Fibroblast of skin of abdomen (primary cell): ENCODE measurements at regions not wholly inside any gene's neighbourhood (a gene's known extent, or its start where the extent isn't known, plus 50 kb on each side); places are given as distances from the start of the nearest gene placed in this dataset.
A peak's percentile ranks its signal among the peaks of the same experiment; 100 is the strongest.

Experiments used
- DNase-seq: peaks from one replicate; pipeline ENCODE4 v3.0.0-alpha.2; 2013

DNA sequence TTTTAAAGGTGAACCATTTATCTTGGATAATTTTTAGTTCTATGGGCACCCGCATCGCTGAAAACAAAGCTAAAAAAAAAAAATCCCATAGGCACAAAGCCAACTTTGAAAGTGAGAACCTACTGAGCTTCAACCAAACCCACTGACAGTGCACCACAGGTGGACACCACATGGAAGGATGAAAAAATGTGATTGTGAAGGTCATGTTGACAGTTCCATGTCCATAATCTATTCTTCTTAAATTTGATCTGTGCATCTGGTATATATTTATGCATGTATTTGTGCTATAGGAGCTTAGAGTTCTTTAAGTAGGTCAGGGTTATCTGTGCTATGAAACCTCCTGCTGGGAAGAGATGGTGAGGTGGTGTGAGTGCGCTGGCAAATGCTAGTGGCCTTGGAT is 374.3 kb downstream of the SPRY1 start:
- DNase-seq = peak; percentile 57

DNA sequence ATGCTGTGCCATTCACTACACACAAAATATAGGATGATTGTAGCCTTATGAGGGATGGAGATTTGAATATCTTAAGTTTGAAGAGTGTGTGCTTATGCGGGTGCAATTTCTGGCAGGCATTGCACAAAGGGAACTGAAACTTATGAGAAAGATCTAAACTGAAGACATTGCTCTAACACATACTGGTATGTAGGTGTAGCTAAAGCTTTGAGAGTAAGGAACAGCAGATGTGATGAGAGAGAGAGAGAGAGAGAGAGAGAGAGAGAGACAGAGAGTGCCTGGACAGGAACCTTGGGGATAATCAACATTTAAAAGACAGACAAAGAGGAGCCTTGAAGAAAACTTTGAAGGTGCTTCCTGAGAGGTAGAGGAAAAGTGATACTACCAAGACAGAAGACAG is 379.7 kb downstream of the SPRY1 start:
- DNase-seq = no peak

DNA sequence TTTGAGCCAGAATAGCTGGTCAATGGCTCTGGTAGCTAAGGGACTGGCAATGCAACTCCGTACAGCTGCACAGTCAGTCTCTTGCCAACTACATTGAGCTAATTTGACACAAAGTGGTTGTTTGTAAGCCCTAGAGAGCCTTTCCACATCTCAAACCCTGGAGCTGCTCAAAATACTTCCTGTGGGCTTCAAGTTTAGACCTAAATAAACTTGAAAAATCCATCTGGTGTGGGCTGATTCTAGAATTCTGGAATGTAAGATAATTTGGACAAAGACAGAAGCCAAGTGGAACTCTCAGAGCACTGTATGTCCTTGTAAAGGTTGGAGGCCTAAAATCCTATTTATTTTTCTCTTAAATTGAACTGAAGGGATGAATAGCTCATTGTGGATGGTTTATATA is 380.8 kb downstream of the SPRY1 start:
- no peak for DNase-seq

DNA sequence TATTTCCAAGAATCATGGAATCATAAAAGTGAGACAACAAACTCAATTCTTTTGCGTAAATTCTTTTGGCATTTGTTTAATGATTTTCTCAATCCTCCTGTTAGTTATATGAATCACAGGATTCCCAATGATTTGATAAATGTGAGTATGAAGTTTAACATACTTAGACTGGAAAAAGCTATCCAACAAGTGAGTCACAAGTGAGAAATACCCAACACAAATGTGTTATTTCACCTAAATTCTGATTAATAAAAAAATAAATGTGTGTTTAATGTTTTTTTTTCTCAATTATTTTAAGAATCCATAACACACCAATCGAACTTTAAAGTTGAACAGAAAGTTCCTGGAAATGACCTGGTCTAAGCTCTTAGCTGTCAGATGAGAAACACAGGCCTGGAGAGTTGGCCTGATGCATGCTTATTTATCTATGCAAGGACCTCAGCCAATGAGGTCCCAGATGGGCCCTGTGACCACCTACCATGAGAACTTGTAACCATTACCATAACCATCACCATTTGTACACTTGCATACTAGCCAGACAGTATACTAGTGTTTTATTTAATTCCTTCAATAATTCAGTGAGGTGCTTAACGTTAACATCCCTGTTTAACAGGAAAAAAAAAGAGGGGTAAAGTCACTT is 386.7 kb downstream of the SPRY1 start:
- peak; percentile 66 for DNase-seq

DNA sequence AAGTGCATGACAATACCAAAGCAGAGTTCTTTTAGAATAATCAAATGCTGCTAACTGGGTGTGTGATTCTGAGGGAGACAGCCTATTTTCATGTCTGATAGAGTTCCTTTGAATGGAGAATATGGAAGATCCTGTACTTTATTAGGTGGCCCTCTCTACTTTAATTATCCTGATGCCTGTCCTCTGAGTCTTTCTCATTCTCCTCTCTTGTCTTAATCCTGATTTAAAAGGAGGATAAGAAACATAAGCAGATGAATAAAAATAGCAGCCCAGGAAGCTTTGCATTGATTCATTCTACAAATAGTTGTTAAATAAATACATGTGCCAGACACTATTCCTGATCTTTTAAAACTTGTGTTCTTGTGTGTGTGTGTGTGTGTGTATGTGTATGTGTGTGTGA is 387.3 kb downstream of the SPRY1 start:
- DNase-seq = peak; percentile 58

DNA sequence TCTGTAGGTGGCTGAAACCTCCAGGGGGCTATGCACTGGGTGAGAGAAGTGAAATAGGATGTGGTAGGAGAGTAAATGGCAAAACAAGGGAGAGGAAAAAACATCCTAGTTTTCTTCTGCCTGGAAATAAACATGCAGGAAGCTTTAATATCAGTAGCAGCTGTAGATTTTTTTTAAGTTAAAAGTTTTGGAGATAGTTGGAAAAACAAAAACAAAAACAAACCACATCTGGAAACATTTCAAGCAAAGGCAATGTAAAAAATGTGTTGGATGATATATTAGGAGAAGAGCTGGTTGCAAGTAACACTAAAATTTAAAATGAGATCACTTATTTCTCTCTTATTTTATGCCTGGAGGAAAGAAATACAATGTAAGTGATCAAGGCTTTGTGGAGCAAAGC is 388.0 kb downstream of the SPRY1 start:
- DNase-seq = no peak

DNA sequence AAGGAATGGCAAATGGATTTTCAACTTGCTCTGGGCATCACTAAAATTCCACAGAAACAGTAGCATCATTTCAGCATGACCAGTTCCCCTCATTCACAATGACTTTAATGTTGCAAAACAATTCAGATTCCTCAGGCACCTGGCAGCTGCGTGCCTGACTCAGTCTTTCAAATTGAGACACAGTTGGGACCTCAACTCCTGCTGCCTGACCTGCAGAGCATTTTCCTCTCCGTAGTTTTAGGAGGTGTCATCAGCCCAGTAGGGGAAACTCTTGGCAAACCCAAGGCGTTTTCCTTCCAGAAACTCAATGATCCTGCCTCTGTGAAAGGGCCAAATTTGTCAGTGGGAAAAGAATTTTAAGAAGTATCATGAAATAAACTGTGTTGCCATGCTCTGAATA is 388.9 kb downstream of the SPRY1 start:
- peak; percentile 80 for DNase-seq

DNA sequence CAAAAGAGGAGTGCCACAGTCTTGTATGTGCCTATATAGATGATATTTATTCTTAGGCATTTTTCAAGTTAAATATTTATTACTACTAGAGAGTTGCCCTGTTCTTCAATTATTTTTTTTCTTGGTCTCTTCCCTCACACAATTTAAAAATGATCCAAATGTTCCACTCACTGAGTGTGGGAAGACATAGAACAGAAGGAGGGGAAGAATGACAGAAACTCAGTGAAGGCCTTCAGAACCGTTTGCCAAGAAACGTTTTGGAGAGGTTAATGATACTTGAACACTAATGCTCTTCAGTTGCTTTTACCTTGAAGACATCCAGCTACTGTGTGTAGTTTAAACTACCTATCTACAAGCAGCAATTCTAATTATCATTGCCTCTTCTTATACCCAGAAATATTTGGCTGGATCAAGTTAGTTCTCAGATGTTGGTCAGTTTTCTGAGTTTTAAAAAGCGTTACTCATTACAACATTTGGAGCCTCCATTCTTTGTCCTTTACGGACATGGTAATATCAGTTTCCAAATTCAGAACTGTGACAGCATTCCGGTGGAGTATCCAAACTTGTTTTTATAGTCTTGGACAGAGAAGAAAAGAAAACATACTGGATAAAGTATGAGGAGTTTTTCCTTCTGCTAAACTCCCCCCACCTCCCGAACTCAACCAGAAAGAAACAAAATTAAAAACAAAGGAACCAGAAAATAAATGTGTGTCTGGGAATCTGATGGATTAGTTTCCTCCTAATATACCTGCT is 389.7 kb downstream of the SPRY1 start:
- DNase-seq = no peak

DNA sequence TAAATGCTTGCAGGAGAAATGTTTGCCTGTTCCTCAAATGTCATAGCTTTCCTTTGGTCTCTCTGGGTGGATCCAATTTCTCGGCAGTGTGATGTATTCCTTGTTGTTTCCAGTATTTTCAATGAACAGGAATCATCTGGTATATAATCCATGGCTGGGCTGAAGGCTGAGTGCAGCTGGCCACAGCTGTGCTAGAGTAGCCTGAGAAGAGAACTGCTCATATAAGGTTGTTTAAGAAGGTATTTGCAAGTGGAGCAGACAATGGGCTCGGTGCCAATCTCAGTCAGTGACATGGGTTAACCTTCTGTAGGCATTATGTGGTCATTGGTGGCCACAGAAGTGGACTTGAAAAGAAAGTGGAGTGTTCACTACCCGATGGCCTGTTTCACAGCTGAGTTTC is 390.3 kb downstream of the SPRY1 start:
- DNase-seq = peak; percentile 52

DNA sequence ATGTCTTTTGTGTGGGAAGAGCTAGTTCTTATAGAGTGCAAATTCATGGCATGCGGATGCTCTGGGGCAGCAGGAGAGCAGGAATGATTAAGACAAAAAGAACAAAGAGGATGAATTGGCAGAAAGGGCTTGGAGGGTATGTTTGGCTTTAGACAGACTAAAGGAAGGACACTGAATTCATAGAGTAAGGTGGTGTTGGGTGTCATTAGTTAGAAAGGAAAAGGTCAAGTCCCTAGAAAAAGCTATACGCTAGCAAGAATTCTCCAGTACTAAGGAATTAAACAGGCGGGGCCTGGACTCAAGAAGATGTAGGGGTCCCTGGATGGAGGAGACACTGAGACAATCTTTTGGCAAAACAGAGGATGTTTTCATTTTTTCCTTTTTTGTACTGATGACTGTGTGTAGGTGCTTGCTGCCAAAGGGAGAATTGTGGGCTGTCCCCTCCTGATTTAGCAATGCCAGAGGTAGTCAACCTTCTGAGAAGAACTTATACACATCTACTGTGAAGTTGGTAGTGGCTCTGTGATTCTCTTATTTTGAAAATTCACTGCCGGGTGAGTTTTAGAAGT is 391.0 kb downstream of the SPRY1 start:
- DNase-seq = no peak

DNA sequence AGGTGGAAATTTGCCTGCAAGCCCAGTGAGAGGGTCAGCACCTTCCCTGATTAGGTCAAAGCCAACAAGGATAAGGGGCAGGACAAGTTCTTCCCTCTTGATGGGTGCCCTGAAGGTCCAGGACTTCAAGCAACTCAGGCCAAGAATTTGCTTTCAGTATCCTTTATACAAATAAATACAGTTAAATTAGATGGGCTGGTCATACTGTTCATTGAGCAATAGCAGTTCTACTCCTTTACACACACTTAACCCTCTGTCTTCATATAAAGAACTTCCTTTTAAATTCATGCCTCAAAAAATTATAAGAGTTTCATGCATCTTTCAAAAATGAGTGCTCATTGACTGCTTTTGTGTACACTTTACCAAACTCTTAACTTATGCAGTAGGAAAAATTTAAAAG is 392.0 kb downstream of the SPRY1 start:
- DNase-seq = no peak

DNA sequence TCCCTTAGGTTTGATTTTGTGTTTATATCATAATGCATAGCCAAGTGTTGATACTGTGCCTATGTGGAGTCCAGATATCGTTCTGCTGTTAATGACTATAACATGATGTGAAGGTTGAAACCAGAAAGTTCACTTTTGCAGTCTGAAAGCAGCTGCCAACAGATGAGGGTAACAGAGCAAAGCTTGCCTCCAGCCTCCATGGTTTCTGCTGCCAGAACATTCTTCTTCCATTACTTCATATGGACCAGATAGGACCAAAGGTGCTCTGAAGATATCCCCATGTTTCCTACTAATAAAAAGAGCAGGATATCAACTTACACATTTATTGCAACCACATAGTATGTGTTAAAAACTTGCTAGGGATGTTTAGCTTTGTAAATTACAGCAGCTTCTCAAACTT is 394.1 kb downstream of the SPRY1 start:
- no peak for DNase-seq

DNA sequence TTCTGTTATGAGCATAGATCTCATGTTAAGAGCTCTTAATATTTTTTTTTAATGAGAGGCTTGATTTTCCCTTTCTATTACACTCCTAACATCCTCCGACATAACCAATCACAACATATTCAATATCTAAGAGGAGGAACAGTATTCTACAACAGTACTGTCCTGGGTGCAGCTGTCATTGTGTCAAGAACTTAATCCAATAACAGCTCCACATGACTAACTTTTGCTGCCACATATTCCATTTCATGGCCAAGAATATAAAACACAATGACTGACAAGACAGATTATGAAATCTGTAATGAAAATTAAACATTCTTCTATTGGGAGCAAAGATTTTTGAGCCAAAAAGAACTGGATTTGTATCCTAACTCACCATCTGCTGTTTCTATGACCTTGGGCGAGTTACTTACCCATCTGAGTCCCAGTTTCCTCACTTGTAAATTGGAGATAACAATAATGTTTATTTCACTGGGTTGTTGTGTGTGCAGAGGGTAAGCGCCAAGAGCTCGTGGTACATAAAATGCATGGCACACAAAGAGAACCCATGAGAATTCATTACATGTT is 405.6 kb downstream of the SPRY1 start:
- no peak for DNase-seq

DNA sequence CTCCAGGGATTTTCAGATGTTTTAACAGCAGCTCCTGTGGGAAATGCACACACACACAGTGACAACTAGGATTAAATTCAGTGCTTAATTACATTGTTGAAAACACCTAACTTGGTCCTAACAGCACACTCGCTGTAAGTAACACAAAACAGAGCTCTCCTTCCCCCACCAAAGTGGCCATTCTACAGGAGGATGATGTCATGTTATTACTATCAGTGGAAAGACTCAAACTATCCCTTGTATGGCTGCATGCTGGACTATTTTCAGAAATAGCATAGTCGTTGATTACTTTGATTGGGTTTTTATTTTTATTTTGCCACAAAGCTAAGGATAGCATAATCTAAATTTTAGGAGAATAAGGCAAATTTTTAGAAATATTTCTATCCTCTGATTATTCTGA is 406.3 kb downstream of the SPRY1 start:
- DNase-seq = no peak

DNA sequence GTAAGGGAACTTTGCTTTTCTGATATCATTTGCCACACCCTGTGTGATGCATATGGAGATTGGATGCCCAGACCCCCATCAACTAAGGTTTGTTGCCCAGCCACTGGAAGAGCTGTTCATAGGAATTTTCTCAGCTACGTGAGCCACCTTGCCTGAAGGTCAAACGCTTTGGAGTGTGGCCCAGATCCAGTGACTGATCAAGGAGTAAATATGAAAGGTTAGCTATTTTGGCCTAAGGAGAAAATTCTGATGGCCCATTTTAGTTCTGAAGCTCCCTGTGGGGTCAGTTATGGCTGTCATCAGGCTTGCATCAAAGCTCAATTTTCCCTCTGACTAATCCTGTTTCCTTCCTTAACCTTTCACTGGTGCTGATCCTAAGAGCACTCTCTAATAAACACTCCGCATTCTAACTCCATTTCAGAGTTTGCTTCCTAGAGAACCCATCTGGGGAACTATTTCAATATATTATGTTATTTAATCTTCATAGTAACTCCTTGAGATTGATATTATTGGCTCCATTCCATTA is 407.7 kb downstream of the SPRY1 start:
- no peak for DNase-seq

DNA sequence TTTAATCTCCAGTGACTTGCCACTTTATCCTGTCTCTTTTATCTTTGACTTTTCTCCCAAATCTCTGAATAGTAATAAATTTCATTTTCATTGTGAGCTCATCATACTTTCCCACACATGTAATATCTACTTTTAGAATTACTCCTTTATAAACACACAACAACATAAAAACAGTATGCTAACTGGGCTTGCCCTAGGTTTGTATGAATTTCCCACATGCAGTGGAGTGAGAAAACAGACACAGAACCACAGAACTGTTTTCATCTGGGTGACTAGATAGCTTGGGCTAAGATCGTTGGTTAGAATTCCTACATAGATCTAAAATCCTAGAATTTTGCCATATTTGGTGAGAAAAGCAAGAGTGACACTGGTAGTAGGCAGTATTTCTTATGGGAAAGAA is 409.5 kb downstream of the SPRY1 start:
- no peak for DNase-seq

DNA sequence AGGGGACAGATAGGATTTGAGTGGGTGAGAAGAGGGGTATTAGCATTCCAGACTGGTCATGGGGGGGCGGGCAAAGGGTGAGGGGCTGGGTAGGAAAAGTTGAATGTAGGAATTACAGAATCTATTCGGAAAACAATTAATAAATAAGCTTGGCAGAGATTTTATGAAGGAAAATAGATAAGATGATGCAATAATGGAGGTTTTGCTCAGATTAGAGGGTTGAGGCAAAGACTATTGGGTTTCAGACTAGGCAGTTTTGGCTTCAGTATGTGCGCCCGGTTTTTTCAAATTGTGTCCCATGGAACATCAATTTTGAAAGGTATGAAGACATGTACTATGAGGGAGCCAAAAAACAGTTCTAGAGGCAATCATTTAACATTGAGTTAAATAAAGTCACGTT is 410.6 kb downstream of the SPRY1 start:
- DNase-seq = no peak

DNA sequence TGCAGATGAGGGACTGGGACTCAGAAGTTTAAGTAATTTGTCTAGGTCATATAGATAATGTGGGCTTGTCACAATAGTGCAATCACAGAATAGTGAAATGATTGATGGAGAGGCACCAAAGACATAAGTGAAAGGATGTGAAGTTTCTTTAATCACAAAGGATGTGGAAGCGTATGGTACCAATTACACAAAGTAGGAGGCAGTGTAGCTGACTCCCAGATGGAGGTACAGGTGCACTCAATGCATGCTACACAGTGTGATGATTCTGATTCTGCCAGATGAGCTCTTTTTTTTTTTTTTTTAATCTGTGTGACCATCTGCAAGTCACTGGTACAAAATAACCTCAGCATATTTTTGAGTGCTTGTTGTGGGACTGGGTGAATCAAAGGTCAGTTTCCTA is 411.3 kb downstream of the SPRY1 start:
- DNase-seq = no peak

DNA sequence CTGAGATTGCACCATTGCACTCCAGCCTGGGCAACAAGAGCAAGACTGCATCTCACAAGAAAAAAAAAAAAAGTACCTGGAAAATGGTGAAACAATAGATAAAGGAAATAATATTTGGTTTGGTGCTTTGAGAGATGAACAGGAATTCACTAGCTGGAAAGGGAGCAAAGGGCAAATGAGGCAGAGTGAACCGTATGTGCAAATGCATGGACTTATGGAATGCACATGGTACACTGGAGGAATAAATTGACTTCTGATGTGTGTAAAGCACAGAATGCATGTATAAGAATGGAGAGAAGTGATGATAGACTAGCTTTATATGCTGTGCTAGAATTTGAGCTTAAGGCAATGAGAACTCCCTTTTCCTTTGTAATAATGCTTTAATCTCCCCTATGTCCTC is 413.3 kb downstream of the SPRY1 start:
- no peak for DNase-seq

DNA sequence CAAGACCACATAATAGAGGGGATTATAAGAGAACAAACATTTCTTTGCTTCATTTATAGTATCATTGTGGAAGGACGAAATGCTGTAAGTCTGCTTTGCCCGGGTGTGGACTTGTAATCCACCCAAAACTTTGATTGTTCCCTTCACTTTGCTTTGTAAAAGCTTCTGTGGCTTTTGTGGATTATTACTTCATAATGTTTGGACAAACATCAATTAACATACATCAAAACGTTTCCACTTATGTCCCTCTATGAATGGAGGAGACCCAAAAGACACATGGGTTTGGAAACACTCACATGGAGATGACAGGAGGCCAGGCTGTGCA is 415.4 kb downstream of the SPRY1 start:
- no peak for DNase-seq

DNA sequence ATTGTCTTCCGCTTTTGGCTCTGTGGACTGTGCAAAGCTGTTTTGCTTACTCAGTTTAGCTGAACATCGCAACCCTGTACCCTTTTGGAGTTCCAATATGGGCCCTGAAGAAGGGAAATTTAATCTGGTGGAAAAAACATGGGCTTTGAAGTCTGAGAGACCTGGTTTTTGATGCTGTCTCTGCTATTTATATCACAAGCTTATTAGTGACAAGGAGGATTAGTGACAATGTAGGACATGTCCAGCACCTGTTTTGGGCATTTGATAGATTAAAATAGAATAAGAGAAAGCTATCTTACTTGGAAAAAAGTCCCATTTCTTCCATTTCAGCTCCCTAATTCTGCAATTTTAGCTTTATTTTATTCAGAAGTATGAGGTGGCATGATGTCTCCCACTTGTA is 417.3 kb downstream of the SPRY1 start:
- no peak for DNase-seq

DNA sequence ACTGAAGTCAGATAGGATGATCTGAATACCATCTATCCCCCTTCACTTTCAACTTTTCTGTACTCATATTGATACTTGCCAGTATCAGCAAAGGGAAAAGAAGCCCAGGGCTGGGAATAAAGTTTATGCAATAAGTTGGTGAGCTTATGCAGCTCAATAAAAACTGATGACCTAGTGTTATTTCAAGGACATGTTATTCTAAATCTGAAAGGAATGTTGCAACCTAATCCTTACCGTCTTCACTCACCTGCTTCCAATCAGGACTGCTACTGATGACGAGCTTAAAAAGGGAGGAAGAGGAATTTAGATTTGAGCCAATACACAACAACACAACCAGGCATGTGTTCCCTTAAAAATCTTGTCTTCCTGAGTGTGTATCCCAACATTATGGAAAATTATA is 419.9 kb downstream of the SPRY1 start:
- peak; percentile 48 for DNase-seq

DNA sequence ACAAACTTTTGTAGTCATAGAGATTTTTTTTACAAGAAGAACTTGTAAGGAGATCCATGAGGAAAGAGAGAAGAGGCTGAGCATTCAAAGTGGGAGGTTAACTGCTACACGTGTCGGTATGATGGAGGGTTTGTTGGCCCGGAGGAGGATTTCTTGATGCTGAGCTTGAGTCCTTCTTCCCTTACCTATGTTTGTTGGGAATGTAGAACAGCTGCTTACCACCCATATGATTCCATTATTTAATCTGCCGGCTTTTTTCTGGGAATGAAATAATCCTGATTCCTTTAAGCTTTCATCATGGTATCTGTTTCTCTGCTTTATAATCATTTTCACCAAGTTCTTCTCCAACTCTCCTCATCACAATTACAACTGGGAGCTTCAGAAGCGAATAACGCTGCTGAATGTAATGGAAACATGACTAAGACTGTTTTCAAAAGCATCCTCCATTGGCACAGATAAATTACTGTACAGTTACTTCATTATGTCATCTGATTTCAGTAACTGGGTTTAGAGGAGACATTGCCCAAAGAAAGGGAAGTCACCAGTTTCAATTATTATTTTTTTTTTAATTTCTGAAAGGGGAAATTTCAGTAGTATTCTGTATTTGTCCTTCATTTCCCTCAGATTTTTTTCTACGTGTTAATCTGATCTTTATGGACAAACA is 420.6 kb downstream of the SPRY1 start:
- DNase-seq = no peak
